IPS-NIHi7 (cell line): ENCODE measurements at regions not wholly inside any gene's neighbourhood (a gene's known extent, or its start where the extent isn't known, plus 50 kb on each side); places are given as distances from the start of the nearest gene placed in this dataset.

ENCODE experiments used
- DNase-seq: peaks from one replicate; pipeline ENCODE4 v3.0.0; 2012; ENCODE audit warnings: mixed read lengths; ENCODE audit errors: extremely low spot score

- DNase-seq = no peak
Measured at GRCh38 chr17:69762766-69763165, 312.3 kb upstream of the KCNJ16 start.

GRCh38 chr17:69763503-69763902, 311.5 kb upstream of the KCNJ16 start:
- peak; percentile 37 for DNase-seq

GRCh38 chr17:69764146-69764545, 310.9 kb upstream of the KCNJ16 start:
- no peak for DNase-seq

GRCh38 chr17:69769050-69769449, 306.0 kb upstream of the KCNJ16 start:
- no peak for DNase-seq

GRCh38 chr17:69773081-69773480, 301.9 kb upstream of the KCNJ16 start:
- no peak for DNase-seq

GRCh38 chr17:69779378-69780214, 295.4 kb upstream of the KCNJ16 start:
- DNase-seq = no peak

- DNase-seq = no peak
Measured at GRCh38 chr17:69783865-69784264, 291.2 kb upstream of the KCNJ16 start.

- DNase-seq = no peak
Measured at GRCh38 chr17:69788957-69789356, 286.1 kb upstream of the KCNJ16 start.

GRCh38 chr17:69796078-69796477, 278.9 kb upstream of the KCNJ16 start:
- no peak for DNase-seq

- no peak for DNase-seq
Measured at GRCh38 chr17:69800870-69801269, 274.2 kb upstream of the KCNJ16 start.

- DNase-seq = no peak
Measured at GRCh38 chr17:69801368-69801767, 273.7 kb upstream of the KCNJ16 start.

GRCh38 chr17:69802045-69802740, 272.8 kb upstream of the KCNJ16 start:
- DNase-seq = peak; percentile 28

GRCh38 chr17:69809331-69809730, 265.7 kb upstream of the KCNJ16 start:
- no peak for DNase-seq

- no peak for DNase-seq
Measured at GRCh38 chr17:69810326-69810965, 264.6 kb upstream of the KCNJ16 start.

- DNase-seq = no peak
Measured at GRCh38 chr17:69812240-69812837, 262.7 kb upstream of the KCNJ16 start.

- DNase-seq = no peak
Measured at GRCh38 chr17:69814031-69814430, 261.0 kb upstream of the KCNJ16 start.

GRCh38 chr17:69815406-69815805, 259.6 kb upstream of the KCNJ16 start:
- no peak for DNase-seq

GRCh38 chr17:69818467-69818866, 256.6 kb upstream of the KCNJ16 start:
- DNase-seq = no peak

GRCh38 chr17:69819316-69820087, 255.5 kb upstream of the KCNJ16 start:
- no peak for DNase-seq

GRCh38 chr17:69820876-69821473, 254.1 kb upstream of the KCNJ16 start:
- no peak for DNase-seq

GRCh38 chr17:69822314-69822875, 252.6 kb upstream of the KCNJ16 start:
- DNase-seq = no peak
